HG03095 (cell line): ENCODE measurements at regions not wholly inside any gene's neighbourhood (a gene's known extent, or its start where the extent isn't known, plus 50 kb on each side); places are given as distances from the start of the nearest gene placed in this dataset.

Experiments used
- ATAC-seq: cut with Tn5 transposase; IDR thresholded peaks from one replicate; pipeline ENCODE4 v1.9.1; 2021; ENCODE audit warnings: moderate library complexity; ENCODE audit not compliant: unreplicated experiment

DNA sequence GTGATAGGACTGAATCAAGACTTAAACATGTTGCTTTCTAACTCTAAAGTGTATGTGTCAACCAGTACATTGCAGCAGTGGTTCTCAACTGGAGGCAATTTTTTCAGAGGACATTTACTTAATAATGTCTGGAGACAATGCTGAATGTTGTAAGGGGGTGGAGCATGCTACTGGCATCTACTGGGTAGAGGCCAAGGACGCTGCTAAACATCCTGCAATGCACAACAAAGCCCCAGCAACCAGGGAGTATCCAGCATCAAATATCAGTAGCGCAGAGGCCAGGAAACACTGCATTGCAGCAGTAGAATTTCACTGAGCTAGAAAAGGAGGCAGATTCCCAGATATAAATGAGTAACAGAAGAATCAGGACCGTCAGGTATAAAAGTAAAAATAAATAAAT is 79.8 kb upstream of the GRM7 start:
- ATAC-seq: no peak

DNA sequence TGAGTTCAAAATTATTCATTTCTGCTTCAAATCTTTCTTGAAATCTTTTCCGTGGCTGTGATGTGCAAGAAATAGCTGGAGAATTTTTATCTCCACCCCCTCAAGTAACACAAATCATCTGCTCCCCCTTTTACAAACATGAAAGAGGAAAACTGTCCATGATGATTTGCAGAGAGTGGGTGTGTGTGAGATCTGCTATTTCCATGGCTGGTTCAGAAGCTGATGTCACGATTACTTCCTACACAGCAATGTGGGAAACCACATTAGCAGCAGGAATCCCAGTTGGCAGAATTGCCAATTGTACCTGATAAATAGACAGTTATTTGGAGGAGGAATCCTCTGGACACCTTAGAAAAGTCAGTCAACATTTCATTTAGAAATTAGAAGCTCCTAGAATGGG is 75.2 kb upstream of the GRM7 start:
- no peak for ATAC-seq

DNA sequence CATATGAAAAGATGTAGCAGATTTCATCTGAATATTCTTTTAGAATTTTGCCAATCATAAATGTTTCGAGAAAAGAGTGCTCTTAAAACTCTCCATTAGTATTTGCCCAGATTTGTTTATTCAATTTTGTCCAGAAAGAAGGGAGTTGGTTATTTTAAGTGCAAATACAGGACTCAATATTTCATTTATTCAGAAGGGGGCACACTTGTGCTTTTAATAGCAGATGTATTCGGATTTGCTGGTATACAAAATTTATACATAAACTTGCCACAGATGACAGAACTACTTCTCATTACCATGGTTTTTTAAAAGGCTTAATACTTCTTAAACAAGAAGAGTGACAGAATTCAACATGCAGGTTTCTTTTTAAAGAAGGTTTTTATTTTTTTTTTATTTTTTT is 69.8 kb upstream of the GRM7 start:
- ATAC-seq: no peak

DNA sequence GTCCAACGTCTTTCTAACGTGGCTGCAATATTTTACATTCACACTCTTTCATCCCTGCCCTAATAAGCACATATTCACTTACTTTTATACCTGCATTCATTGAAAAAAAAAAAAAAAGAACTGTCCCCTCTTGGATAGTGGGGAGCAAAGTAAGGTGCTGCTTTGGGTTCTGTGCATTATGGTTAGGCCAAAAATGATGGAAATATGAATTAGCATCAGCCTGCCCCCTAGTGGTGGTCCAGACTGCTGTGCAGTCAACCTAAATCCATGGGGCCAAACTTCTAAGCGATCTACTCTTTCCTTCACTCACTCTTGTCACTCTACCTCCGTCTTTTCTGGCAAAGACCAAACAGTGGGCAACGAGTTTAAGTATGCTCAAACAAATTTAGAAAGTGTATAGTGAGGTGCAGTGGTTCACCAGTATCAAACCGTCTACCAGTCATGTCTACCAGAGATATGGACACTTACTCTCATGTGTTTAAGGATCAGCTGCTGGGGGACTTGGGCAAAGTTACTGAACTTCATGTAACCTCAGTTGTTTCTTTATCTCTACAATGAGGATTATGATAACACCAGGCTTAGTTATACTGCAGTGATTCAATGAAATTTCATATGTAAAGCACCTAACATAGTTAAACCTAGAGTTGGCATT is 61.5 kb upstream of the GRM7 start:
- ATAC-seq: peak; percentile 89

DNA sequence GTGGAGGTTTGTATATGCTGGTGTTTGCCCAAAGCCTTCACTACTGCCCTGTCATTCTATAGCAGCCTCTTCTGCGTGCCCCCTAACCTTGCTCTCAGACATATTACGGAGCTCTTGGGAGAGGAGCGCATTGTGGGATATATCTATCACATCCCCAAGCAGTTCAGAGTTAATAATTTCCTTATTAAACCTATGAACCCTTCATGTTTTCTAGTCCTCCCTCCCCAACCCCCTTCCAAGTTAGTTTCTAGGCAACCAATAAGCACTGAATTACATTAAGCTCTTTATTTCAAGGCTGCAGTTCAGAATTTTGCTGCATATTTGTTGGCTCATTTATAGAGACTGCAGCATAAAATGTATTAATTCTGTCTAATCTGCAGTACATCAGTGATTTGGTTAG is 57.3 kb upstream of the GRM7 start:
- no peak for ATAC-seq

DNA sequence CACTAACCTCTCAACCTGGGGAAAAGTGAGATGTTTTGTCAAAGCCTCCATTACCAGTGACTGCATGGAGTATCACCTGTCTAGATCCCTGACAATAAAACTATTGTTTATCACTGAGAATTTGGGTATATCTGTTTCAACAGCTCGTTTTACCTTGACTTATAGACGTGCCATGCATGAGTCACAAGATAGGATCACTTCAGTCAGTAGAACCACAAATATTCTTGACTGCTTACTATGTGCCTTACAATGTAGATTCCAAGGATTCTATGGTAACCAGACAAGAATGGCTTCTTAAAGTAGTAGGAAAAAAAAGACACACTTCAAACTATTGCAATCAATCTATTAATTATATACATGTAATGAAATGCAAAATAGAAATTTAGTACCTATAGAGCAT is 55.7 kb upstream of the GRM7 start:
- no peak for ATAC-seq

DNA sequence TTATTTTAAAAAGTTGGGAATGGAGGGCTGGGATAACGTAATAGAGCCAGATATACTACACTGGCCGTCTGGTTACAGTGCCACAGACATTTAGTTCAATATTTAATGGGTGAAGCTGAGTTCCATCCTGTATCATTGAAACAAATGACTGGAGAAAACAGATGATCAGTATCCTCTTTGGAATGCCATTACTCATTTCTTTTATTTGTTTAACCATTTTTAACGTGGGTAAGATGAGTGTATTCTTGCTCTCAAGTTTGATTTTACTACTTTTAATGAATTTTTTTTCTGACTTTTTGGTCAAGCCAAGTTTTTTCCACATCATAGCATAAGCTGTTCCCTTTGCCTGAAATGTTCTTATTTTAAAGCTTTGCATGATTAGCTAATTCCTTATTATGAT is 53.9 kb upstream of the GRM7 start:
- ATAC-seq: no peak

DNA sequence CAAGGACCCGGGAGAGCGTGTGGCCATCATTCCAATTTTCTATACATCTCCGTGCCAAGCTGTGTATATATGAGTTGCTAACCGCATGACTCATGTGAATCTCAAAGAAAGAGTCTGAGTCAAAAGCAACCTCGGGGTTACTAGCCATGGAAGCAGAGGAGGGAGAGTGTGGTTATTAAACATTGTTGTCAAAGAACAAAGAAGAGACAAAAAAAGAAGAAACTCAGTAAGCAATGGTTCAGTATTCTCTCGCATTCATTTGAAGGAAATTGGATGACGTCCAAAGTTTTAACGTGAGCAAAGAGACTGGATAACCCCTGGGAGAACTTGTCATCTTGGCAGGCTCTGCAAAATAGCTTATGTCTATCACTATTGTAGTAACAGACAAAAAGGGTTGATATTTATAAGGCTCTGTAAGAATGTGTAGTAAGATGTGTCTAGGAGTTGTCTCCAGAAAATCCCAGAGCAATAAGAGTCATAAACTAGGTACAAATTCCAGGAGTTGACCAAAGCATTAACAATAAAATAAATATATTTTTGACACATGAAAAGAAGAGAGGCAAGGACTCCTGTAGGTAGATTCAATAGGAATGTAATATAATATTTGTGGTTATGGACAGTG is 52.8 kb upstream of the GRM7 start:
- no peak for ATAC-seq

DNA sequence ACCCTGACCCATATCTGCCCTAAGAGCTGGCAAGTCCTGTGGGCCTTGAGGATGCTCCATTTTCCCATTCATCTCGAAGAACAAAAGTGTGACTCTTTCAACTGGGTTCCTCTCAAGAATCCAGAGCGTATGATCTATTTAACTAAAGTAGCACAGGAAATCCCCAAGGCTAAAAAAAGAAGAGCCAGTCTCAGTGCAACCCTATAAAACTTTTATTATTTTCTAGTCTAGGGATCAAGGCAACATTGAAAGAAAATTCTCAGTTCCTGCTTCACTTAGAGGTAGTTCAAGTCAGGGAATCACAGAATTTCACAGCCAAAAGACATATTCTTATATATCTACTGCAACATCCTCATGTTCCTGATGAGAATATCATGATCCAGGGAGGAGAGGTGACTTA is 51.6 kb upstream of the GRM7 start:
- no peak for ATAC-seq
